ENCODE measurements at regions not wholly inside any gene's neighbourhood (a gene's known extent, or its start where the extent isn't known, plus 50 kb on each side); places are given as distances from the start of the nearest gene placed in this dataset.

DNA sequence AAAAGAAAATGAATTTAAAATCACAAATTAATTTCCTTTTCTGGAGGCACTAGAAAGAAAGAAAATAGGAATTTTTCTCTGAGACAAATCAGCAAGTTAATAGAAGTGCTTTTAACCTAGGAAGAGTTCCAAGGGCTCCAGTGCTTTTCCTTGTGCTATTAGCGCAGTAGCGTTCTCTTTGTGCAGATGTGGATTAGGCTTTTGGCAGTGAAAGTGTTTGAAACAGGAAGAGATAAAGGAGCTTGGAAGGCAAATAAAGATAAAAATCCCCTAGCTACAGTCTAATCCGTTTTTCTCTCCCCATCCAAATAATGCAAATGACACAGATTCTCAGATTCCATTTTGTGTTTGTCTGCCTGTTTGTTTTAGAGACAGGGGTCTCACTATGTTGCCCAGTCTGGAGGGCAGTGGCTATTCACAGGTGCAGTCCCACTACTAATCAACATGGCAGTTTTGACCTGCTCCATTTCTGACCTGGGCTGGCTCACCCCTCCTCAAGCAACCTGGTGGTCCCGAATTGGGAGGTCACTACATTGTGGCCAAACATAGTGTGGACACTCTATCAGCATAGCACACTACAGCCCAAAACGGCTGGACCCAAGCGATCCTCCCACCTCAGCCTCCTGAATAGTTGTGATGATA lies 166.1 kb downstream of the PAWR start:
- TF ChIP-seq, protein P1, sequence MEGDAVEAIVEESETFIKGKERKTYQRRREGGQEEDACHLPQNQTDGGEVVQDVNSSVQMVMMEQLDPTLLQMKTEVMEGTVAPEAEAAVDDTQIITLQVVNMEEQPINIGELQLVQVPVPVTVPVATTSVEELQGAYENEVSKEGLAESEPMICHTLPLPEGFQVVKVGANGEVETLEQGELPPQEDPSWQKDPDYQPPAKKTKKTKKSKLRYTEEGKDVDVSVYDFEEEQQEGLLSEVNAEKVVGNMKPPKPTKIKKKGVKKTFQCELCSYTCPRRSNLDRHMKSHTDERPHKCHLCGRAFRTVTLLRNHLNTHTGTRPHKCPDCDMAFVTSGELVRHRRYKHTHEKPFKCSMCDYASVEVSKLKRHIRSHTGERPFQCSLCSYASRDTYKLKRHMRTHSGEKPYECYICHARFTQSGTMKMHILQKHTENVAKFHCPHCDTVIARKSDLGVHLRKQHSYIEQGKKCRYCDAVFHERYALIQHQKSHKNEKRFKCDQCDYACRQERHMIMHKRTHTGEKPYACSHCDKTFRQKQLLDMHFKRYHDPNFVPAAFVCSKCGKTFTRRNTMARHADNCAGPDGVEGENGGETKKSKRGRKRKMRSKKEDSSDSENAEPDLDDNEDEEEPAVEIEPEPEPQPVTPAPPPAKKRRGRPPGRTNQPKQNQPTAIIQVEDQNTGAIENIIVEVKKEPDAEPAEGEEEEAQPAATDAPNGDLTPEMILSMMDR (IDR thresholded peaks at IDR 0.05), result no peak
- H3K4me3 Mint-ChIP-seq, result no peak overlapping the region
- intact Hi-C loops (cut with micrococcal nuclease), result no loop called here
- no peaks in the 10 kb centered on the region for H3K9me3 Mint-ChIP-seq
- DNase-seq (no peak), ATAC-seq (ENCODE audit: low read depth) (no peak)
- H3K27me3 Mint-ChIP-seq, result no peaks in the 10 kb centered on the region
- no peak overlapping the region for H3K27ac Mint-ChIP-seq
- no peaks in the 10 kb centered on the region for H3K36me3 Mint-ChIP-seq (ENCODE audit: low read depth)
- ChIA-PET POLR2A (no interaction called here), CTCF (no interaction called here)
- H3K4me1 Mint-ChIP-seq, result no peaks in the 10 kb centered on the region

DNA sequence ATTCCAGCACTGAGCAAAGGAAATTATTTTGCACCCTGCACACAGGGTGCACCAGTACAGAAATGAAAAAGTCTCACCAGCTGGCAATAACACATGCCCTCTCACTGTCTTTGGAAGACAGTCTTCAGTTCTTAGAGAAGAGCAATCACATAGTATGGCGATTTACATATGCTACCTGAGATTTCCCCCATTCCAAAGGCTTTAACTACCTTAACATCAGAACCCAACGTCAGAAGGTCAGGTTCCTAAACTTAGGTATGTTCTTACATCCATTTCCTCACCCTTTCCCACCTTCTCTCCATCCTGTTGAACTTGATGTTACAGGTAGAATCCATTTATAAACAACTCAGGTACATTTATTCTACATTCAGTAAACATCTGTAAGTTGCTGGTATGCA lies 167.8 kb downstream of the PAWR start:
- POLR2A ChIA-PET, result no interaction called here
- Mint-ChIP-seq H3K27ac (no peak overlapping the region), H3K9me3 (no peaks in the 10 kb centered on the region), H3K4me1 (no peaks in the 10 kb centered on the region), H3K27me3 (no peaks in the 10 kb centered on the region), H3K36me3 (ENCODE audit: low read depth) (no peaks in the 10 kb centered on the region), H3K4me3 (no peak overlapping the region)
- DNase-seq (no peak), ATAC-seq (ENCODE audit: low read depth) (no peak)
- TF ChIP-seq, protein P1 (IDR thresholded peaks at IDR 0.05), result no peak
- CTCF ChIA-PET, result no interaction called here
- intact Hi-C loops (cut with micrococcal nuclease), result no loop called here

DNA sequence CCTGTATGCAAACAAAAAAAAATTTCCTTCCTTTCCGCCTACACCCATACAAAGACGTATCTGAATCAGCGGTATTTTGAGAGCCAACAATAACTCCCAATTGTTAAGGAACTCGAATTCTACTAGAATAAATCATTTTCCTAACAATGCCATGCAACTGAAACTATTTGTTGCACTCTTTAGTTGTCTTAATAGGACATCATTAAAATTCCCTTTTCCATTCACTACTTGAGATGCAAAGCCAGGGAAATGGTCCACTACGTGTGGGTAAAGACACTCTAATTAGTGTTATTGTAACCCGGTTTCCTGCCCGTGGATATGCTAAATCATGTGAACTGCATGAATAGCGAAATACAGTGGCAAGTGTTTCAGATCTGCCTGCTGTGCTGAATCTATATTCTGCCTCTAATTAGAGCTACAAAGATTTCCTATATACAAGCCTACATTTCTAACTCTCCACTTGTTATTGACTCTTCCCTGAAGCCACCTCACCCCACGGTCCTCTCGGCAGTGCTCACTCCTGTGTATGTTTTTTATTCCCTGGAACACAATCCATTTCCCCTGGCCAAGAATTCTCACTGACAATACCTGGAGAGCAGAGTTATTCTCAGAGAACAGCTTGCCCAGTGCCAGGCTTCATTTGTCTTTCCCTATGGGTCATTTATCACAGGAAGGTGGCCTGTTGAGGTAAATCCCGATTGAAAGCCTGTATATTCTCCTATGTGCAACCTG lies 168.3 kb downstream of the PAWR start:
- Mint-ChIP-seq H3K36me3 (ENCODE audit: low read depth) (no peaks in the 10 kb centered on the region), H3K4me1 (no peaks in the 10 kb centered on the region), H3K27me3 (no peaks in the 10 kb centered on the region), H3K9me3 (no peaks in the 10 kb centered on the region), H3K4me3 (no peak overlapping the region), H3K27ac (no peak overlapping the region)
- ATAC-seq (ENCODE audit: low read depth) (no peak), DNase-seq (no peak)
- ChIA-PET CTCF (no interaction called here), POLR2A (no interaction called here)
- TF ChIP-seq, protein P1 (IDR thresholded peaks at IDR 0.05), result no peak
- intact Hi-C loops (cut with micrococcal nuclease), result no loop called here

DNA sequence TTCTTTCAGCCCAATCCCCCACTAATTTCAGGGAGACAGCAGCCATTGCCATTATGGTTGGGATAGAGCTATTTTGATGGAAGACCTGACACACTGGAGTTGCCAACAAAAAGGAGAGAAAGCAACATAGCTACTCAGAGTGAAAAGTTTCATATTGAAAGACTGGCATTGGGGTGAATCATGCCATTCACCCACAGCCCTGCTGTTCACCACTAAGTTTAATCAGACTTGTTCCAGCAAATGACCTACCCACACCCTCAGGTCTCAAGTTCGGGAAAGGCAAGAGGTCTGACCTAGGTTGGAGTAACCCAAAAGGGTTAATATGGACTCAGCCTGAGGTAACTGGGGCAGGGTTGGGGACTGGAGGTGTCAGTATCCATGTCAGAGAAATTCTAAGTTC lies 169.2 kb downstream of the PAWR start:
- CTCF ChIA-PET, result no interaction called here
- no peak for DNase-seq
- no peak overlapping the region for H3K4me3 Mint-ChIP-seq
- POLR2A ChIA-PET, result no interaction called here
- no peaks in the 10 kb centered on the region for H3K27me3 Mint-ChIP-seq
- peaks cover 2% of the 10 kb centered on the region for H3K9me3 Mint-ChIP-seq
- intact Hi-C loops (cut with micrococcal nuclease), result no loop called here
- TF ChIP-seq, protein P1 (IDR thresholded peaks at IDR 0.05), result no peak
- H3K36me3 Mint-ChIP-seq (ENCODE audit: low read depth), result no peaks in the 10 kb centered on the region
- no peak for ATAC-seq (ENCODE audit: low read depth)
- no peaks in the 10 kb centered on the region for H3K4me1 Mint-ChIP-seq
- no peak overlapping the region for H3K27ac Mint-ChIP-seq

DNA sequence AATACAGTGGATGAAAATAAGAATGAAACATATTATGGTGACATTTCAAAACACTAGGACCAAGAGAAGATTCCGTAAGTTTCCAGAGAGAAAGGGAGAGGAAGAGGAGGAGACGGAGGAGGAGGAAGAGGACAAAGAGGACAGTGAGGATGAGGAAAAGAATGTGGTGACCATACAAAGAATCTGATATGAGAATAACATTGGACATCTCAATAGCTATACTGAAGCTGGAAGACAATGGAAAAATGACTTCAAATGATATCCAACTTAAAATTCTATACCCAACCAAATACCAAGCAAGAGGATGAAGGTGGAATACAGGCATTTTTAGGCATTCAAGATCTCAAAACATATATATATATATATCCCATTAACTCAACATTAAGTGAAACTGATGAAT lies 173.4 kb downstream of the PAWR start:
- TF ChIP-seq, protein P1 (IDR thresholded peaks at IDR 0.05), result no peak
- no peaks in the 10 kb centered on the region for H3K4me1 Mint-ChIP-seq
- CTCF ChIA-PET, result no interaction called here
- DNase-seq (no peak), ATAC-seq (ENCODE audit: low read depth) (no peak)
- H3K27me3 Mint-ChIP-seq, result no peaks in the 10 kb centered on the region
- H3K9me3 Mint-ChIP-seq, result peaks cover 2% of the 10 kb centered on the region
- intact Hi-C loops (cut with micrococcal nuclease), result no loop called here
- no peak overlapping the region for H3K4me3 Mint-ChIP-seq
- no peak overlapping the region for H3K27ac Mint-ChIP-seq
- POLR2A ChIA-PET, result no interaction called here
- peaks cover 2% of the 10 kb centered on the region for H3K36me3 Mint-ChIP-seq (ENCODE audit: low read depth)

Measured in activated B cell treated with CpG ODN at 0.5 μM for 24 hours (primary cell).